ENCODE measurements at regions not wholly inside any gene's neighbourhood (a gene's known extent, or its start where the extent isn't known, plus 50 kb on each side); places are given as distances from the start of the nearest gene placed in this dataset.
A peak's percentile ranks its signal among the peaks of the same experiment; 100 is the strongest.

DNA sequence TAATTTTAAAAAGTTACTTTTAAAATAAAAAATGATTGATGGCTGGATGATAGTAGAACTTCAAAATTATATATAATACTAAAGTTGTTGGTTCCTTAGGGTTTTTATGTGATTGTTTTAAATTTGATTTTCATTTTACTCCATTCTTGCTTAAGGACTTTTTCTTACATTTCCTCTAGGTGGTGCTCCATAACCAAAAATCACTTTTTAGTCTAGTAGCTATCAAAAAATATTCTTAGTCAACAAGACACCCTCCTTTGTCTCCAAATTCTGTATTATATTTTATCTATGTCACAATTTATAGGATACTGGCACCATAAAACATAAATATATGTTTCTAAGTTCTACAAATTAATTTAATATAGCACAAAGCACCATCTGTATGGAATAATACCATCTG lies 67.2 kb upstream of the BRWD3 start:
- no peak overlapping the region for H3K27ac ChIP-seq
- intact Hi-C loops (cut with DNase I), result no loop called here
- no peaks in the 10 kb centered on the region for H3K4me1 ChIP-seq (replicated peaks in 1 of 2)
- no peak for DNase-seq
- H3K4me3 ChIP-seq, result no peak overlapping the region
- TF ChIP-seq CTCF (IDR thresholded peaks at IDR 0.05), result peak; percentile 19 to 67 (median 44)
- no peak for TF ChIP-seq POLR2A (IDR thresholded peaks at IDR 0.05)
- H3K27me3 ChIP-seq, result peaks cover 10% of the 10 kb centered on the region
- H3K36me3 ChIP-seq (replicated peaks in 1 of 2), result no peaks in the 10 kb centered on the region
- no peaks in the 10 kb centered on the region for H3K9me3 ChIP-seq (replicated peaks in 1 of 3)

Small RNAs in the stretch of these regions (small RNA-seq; reads per million reads assigned to genes)
- 0 reads per million in 2 donors for gene RNU6-493P

All from adrenal gland (tissue), 7 donors.